Ramos (cell line): ENCODE measurements at regions not wholly inside any gene's neighbourhood (a gene's known extent, or its start where the extent isn't known, plus 50 kb on each side); places are given as distances from the start of the nearest gene placed in this dataset.

Experiments
- in situ Hi-C: fragments of 300-500 bp; cut with MboI; formaldehyde crosslinking; loops from one replicate; pipeline ENCODE4 v1.14.3; 2022; ENCODE audit warnings: low sequenced_read_pairs; ENCODE audit not compliant: unreplicated experiment

- in situ Hi-C loops = no loop called here
Measured at GRCh38 chr21:38948377-38949069, 142.8 kb downstream of the ETS2 start.

GRCh38 chr21:38945545-38946245 lies 140.0 kb downstream of the ETS2 start:
- in situ Hi-C loops = no loop called here

- in situ Hi-C loops = no loop called here
Measured at GRCh38 chr21:38944903-38945302, 139.2 kb downstream of the ETS2 start.

- in situ Hi-C loops = no loop called here
Measured at GRCh38 chr21:38944402-38944801, 138.7 kb downstream of the ETS2 start.

GRCh38 chr21:38942748-38943211 lies 137.1 kb downstream of the ETS2 start:
- in situ Hi-C loops = no loop called here

- in situ Hi-C loops = no loop called here
Measured at GRCh38 chr21:38938769-38939168, 133.0 kb downstream of the ETS2 start.

GRCh38 chr21:38938343-38938742 lies 132.6 kb downstream of the ETS2 start:
- in situ Hi-C loops = no loop called here

- in situ Hi-C loops = no loop called here
Measured at GRCh38 chr21:38937844-38938243, 132.1 kb downstream of the ETS2 start.

GRCh38 chr21:38937286-38937790 lies 131.6 kb downstream of the ETS2 start:
- in situ Hi-C loops = no loop called here

- in situ Hi-C loops = no loop called here
Measured at GRCh38 chr21:38936240-38936639, 130.5 kb downstream of the ETS2 start.

GRCh38 chr21:38933731-38934130 lies 128.0 kb downstream of the ETS2 start:
- in situ Hi-C loops = no loop called here

- in situ Hi-C loops = no loop called here
Measured at GRCh38 chr21:38931291-38931690, 125.6 kb downstream of the ETS2 start.

GRCh38 chr21:38930853-38931252 lies 125.1 kb downstream of the ETS2 start:
- in situ Hi-C loops = no loop called here

- in situ Hi-C loops = no loop called here
Measured at GRCh38 chr21:38930066-38930465, 124.3 kb downstream of the ETS2 start.

- in situ Hi-C loops = no loop called here
Measured at GRCh38 chr21:38929652-38930051, 123.9 kb downstream of the ETS2 start.

- in situ Hi-C loops = no loop called here
Measured at GRCh38 chr21:38929142-38929541, 123.4 kb downstream of the ETS2 start.

GRCh38 chr21:38927776-38928175 lies 122.0 kb downstream of the ETS2 start:
- in situ Hi-C loops = no loop called here

- in situ Hi-C loops = no loop called here
Measured at GRCh38 chr21:38925923-38926322, 120.2 kb downstream of the ETS2 start.

- in situ Hi-C loops = no loop called here
Measured at GRCh38 chr21:38925478-38925877, 119.7 kb downstream of the ETS2 start.

- in situ Hi-C loops = no loop called here
Measured at GRCh38 chr21:38924954-38925353, 119.2 kb downstream of the ETS2 start.

- in situ Hi-C loops = no loop called here
Measured at GRCh38 chr21:38923429-38923828, 117.7 kb downstream of the ETS2 start.
